Neuron (in vitro differentiated cells): ENCODE measurements at regions not wholly inside any gene's neighbourhood (a gene's known extent, or its start where the extent isn't known, plus 50 kb on each side); places are given as distances from the start of the nearest gene placed in this dataset.
A peak's percentile ranks its signal among the peaks of the same experiment; 100 is the strongest.

ENCODE experiments used
- H2AFZ ChIP-seq: one replicate; pipeline ENCODE4 v1.6.1; 2013; ENCODE audit warnings: low read depth, mild to moderate bottlenecking, inconsistent platforms, low read length, moderate library complexity
- H3K27me3 ChIP-seq: one replicate; pipeline ENCODE4 v1.6.1; 2013; ENCODE audit warnings: low read length; ENCODE audit not compliant: insufficient read depth
- H3K36me3 ChIP-seq: one replicate; pipeline ENCODE4 v1.6.1; 2013; ENCODE audit warnings: low read length; ENCODE audit not compliant: insufficient read depth
- H3K4me1 ChIP-seq: one replicate; pipeline ENCODE4 v1.6.1; 2013; ENCODE audit warnings: low read length; ENCODE audit not compliant: insufficient read depth
- H3K4me3 ChIP-seq: 2 replicates; pipeline ENCODE4 v1.5.1; 2013; ENCODE audit warnings: mild to moderate bottlenecking, low read length, moderate library complexity
- H3K9me3 ChIP-seq: one replicate; pipeline ENCODE4 v1.6.1; 2013; ENCODE audit warnings: low read length

DNA sequence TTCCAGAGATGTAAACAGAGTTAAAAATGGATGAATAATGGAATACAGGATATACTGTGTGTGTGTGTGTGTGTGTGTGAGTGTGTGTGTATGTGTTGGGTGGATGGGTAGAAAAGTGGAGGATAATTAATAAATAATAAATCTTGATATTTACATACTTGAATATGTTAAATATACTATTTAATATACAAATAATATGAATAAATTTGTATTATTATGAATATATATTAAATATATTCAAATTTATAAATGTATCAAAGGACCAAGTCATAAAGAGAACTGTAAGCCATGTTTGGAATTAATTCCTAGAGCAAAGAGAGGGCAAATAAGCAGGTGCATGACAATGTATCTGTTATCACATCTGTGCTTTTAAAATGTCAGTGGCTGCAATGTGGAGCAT is 225.3 kb downstream of the ALG10B start:
- Histone ChIP-seq H3K4me1 (peaks cover 2% of the 10 kb centered on the region), H3K27me3 (no peaks in the 10 kb centered on the region), H3K4me3 (no peak overlapping the region), H3K9me3 (no peaks in the 10 kb centered on the region), H2AFZ (no peak overlapping the region), H3K36me3 (no peaks in the 10 kb centered on the region)

DNA sequence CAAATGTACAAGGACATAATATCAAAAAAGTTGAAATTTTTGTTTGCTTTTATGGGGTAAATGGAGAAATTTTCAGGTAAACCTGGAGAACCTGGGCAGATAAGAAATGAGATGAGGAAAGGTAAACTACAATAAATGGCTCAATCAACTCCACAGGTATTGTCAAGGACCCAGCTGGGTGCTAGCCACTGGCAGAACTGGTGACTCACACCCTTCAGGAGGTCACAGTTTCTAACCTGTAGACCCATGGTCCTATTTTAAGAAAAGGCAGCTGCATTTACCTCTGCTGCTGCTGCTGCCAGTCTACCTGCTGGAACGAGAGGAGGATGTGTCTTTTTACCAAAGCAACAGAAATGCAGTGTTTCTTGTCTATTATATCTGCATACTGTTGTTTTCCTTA is 226.6 kb downstream of the ALG10B start:
- no peaks in the 10 kb centered on the region for H3K36me3 ChIP-seq
- H2AFZ ChIP-seq = no peak overlapping the region
- peaks cover 2% of the 10 kb centered on the region for H3K4me1 ChIP-seq
- H3K9me3 ChIP-seq = no peaks in the 10 kb centered on the region
- H3K27me3 ChIP-seq = no peaks in the 10 kb centered on the region
- H3K4me3 ChIP-seq = no peak overlapping the region

DNA sequence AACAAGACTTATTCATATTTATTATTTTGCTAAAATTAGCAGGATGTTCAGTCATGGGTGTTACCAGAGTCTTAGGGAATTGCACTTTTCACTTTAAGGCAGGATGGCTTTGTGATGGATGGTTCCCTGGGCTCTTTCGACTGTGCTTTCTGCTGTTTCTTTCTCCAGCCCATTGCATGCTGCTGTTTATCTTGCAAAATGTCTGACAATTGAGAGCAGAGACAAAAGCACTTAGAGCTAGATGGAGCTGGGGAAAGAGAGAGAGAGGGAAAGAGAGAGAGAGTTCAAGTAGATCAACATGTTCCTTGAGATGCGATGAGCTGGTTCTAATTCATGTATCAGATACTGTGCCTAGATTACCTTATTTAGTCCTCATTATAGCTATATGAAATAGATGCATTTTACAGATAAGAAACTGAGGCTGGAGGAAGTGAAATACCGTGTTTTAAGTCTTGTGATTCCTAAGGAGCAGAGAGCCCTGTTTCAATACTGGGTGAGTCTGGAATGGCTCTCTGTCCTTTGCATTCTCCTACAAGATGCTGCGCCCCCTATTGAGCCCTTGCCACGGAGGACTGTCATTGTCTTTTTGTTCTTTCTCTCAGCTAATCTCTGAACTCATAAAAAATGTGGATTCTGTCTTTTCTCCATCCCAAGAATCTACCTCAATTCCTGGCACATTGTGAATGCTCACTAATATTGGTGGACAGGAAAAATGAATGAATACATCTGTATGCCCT is 227.9 kb downstream of the ALG10B start:
- Histone ChIP-seq H3K4me3 (no peak overlapping the region), H3K9me3 (peaks cover 2% of the 10 kb centered on the region), H3K27me3 (no peaks in the 10 kb centered on the region), H3K4me1 (peaks cover 2% of the 10 kb centered on the region), H2AFZ (peak overlapping the region; percentile 37), H3K36me3 (no peaks in the 10 kb centered on the region)

DNA sequence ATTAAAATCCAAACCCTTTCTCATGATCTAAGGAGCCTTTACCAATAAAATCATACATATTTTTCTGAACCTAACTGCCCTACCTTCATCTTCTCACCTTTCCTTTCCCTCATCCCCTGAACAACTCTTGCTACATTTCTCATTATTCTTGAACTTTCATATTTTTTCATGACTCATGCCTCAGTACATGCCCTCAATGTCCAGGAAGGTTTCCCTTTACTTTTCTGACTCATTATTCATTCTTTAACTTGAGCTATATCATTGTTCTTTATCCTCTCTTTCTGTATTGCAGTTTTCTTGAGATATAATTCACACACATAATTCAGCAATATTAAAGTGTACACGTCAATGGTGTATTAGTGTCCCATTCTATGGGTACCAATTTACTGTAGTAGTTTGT is 231.0 kb downstream of the ALG10B start:
- Histone ChIP-seq H3K4me1 (peaks cover 2% of the 10 kb centered on the region), H3K36me3 (no peaks in the 10 kb centered on the region), H3K4me3 (no peak overlapping the region), H2AFZ (no peak overlapping the region), H3K27me3 (no peaks in the 10 kb centered on the region), H3K9me3 (peaks cover 2% of the 10 kb centered on the region)

DNA sequence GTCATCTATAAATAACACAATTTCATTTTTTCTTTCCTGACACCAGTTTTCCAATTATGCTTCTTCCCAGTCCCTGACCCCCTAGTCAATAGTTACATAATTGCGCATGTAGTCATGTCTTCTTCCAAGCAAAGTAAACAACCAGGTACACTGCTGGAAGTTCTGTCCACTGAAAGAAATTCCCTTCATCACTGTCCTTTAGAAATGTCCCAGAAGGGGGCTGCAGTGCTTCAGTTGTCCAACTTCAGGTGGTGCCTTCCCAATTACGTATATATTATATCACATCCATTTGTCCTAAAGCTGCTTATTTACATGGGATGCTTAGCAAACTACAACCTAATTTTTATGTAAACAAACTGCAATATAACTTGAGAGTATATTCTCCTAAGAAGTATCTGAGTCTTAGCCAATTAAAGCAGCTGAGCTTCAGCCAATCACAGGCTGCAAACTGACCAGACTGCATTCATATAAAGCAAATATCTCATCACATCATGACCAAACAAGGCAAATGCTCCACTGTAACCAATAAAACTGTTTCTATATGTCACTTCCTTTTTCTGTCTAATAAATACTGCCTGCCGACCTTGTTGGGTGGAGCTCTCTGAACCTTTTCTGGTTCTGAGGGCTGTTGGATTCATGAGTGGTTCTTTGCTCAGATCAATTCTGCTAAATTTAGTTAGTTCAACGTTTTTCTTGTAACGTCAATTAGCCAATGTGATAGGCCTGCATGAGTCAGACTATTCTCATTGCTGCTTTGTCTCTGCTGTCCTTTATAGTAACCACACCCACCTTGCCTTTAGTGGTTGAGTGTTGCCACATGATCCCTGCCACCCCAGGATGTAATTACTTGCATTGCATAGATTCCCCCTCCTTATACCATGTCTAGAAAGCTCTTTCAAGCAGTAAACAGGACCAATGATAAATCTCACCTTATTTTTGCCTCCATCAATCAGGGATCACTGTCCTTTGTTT is 239.3 kb downstream of the ALG10B start:
- no peaks in the 10 kb centered on the region for H3K27me3 ChIP-seq
- no peak overlapping the region for H2AFZ ChIP-seq
- H3K9me3 ChIP-seq = no peaks in the 10 kb centered on the region
- no peaks in the 10 kb centered on the region for H3K4me1 ChIP-seq
- no peaks in the 10 kb centered on the region for H3K36me3 ChIP-seq
- no peak overlapping the region for H3K4me3 ChIP-seq

DNA sequence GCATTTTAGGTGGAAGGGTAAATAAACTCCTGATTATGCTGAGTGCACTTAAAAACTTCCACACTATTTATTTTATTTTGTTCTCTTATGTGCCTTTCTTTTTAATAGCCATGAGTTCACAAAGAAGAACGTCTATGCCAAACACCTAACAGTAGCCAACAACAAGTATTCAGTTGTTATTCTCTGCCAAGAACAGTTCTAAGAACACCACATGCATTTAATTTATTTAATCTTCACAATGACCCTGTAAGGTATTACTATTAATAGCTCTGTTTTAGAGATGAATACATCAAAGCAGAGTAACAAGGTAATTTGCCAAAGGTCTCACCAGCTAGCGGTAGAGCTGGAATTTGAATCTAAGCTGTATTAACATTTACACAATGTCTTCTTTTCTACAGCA is 240.1 kb downstream of the ALG10B start:
- H3K4me3 ChIP-seq = no peak overlapping the region
- no peaks in the 10 kb centered on the region for H3K9me3 ChIP-seq
- H3K4me1 ChIP-seq = no peaks in the 10 kb centered on the region
- H3K27me3 ChIP-seq = no peaks in the 10 kb centered on the region
- no peaks in the 10 kb centered on the region for H3K36me3 ChIP-seq
- H2AFZ ChIP-seq = no peak overlapping the region

DNA sequence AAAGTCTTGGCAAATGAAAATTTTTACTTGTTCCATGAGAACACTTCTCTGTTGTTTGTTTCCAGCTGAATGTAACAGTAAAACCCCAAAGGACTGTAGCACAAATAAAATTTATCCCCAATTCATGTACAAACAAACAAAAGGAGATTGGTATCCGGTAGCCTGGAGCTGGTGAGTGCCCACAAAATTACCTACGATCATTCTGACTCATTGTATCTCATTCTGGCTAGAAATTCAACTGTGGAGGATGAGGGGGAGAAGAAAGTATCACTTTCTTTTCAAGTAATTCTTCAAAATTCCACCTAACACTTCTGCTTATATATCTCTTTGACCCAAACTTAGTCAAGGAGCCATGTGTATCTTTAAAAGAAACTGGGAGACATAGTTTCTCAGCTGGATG is 268.5 kb downstream of the ALG10B start:
- H3K4me1 ChIP-seq = peaks cover 2% of the 10 kb centered on the region
- no peaks in the 10 kb centered on the region for H3K9me3 ChIP-seq
- H3K36me3 ChIP-seq = no peaks in the 10 kb centered on the region
- no peak overlapping the region for H3K4me3 ChIP-seq
- no peaks in the 10 kb centered on the region for H3K27me3 ChIP-seq
- no peak overlapping the region for H2AFZ ChIP-seq

DNA sequence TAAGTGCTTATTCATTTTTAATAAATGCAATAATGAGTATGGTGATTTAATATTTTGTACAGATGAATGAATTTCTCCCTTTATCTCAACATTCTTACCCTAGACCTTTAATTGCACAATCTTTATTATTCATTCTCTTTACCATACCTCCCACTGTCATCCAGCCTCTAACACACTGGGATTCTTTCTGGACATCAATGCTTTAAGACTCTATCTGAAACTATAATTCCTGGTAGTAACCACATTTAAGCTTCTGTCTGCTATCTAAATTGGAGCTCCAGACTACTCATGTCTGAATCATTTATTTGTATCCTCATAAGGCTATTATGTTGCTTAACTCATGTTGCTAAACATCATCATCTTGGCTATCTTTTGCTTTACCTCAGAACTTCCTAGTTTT is 270.2 kb downstream of the ALG10B start:
- Histone ChIP-seq H3K27me3 (no peaks in the 10 kb centered on the region), H3K4me1 (peaks cover 2% of the 10 kb centered on the region), H3K4me3 (no peak overlapping the region), H3K9me3 (no peaks in the 10 kb centered on the region), H2AFZ (no peak overlapping the region), H3K36me3 (no peaks in the 10 kb centered on the region)

DNA sequence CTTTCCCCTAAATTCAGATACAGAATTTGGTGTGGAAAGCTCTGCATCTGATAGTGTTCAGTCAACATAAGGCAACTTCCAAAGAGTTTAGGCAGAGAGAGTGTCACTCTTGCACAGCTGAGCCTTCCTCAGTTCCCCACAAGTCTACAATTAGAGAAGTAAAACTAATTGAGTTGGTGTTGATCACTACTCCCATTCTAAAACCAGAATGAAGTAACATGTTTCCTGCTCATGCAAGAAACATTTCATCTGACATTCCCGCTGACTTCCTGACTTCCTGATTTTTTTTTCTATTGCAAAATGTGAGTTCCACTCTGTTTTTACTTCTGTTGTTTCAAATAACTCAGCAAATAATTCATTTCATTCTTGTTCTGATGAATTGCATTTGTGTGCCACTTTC is 271.0 kb downstream of the ALG10B start:
- H3K36me3 ChIP-seq = no peaks in the 10 kb centered on the region
- no peaks in the 10 kb centered on the region for H3K9me3 ChIP-seq
- no peak overlapping the region for H2AFZ ChIP-seq
- no peaks in the 10 kb centered on the region for H3K27me3 ChIP-seq
- no peak overlapping the region for H3K4me3 ChIP-seq
- H3K4me1 ChIP-seq = peaks cover 2% of the 10 kb centered on the region

DNA sequence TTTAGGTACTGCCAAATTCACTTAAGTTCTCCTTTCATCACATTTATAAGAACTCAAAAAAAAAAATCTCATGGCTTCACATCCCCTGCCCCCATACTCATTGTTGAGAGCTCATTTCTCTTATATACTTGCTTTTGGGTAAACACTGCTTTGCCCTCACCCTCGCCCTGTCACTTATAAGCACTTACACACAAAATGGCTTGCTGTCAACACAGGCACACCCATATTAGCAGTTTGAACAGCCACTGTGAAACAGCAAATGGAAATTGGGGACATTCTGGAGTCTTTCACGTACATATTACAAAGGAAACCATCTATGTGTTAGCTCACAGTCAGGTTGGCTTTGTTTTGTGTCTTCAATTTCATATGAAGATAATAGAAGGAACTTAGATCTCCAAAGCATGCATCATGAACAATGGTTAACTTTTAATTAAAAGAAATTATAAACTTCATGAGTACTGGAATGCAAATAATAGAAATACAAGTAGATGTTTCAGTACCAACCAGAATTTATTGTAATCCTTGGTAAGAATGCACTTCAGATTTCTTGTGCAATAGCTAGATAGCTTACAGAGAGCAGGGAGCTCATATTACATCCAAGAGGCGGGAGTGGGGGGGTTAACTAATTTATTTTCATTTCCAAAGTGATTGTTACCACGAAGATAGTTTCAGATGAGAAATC is 272.2 kb downstream of the ALG10B start:
- Histone ChIP-seq H3K9me3 (no peaks in the 10 kb centered on the region), H2AFZ (no peak overlapping the region), H3K4me3 (no peak overlapping the region), H3K36me3 (no peaks in the 10 kb centered on the region), H3K4me1 (peaks cover 2% of the 10 kb centered on the region), H3K27me3 (no peaks in the 10 kb centered on the region)

DNA sequence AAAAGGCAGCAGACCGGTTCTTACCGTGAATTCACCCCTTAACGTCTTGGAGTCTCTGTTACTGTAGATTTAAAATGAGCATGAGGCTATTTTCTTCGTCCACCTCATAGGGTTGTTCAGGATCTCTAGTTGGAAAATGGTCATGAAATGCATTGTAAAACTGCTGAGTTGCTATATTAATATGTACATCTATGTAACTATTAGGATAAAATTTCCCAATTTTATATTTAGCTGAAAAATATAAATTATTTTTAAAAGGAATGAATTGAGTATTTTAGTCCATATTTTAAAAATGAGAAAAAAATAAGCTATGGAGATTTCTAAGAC is 272.7 kb downstream of the ALG10B start:
- Histone ChIP-seq H3K9me3 (no peaks in the 10 kb centered on the region), H3K27me3 (no peaks in the 10 kb centered on the region), H3K4me1 (peaks cover 2% of the 10 kb centered on the region), H3K36me3 (no peaks in the 10 kb centered on the region), H2AFZ (no peak overlapping the region), H3K4me3 (no peak overlapping the region)

DNA sequence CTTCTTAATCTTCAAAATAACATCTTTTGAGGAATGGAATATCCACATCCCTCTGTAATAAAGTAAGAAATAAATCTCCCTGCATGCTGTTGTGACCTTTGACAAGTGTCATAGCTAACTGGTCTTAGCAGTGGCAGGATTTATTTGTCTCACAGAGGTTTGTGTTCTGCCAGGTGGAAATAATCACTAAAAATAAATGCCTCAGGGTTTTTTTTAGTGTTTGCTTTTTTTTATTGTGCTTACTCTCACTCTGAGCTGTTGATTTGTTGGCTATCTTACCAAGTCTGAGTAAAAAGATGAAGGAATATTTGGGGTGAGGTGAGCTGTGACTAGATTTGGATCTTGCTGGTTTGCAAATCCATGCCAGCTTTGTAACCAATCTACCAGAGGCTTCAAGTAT is 285.4 kb downstream of the ALG10B start:
- no peaks in the 10 kb centered on the region for H3K36me3 ChIP-seq
- no peak overlapping the region for H3K4me3 ChIP-seq
- H3K27me3 ChIP-seq = no peaks in the 10 kb centered on the region
- no peaks in the 10 kb centered on the region for H3K9me3 ChIP-seq
- H3K4me1 ChIP-seq = no peaks in the 10 kb centered on the region
- no peak overlapping the region for H2AFZ ChIP-seq
